ENCODE measurements at regions not wholly inside any gene's neighbourhood (a gene's known extent, or its start where the extent isn't known, plus 50 kb on each side); places are given as distances from the start of the nearest gene placed in this dataset.

GRCh38 chr19:31445406-31445805 lies 96.2 kb upstream of the TSHZ3 start:
- H3K14ac ChIP-seq (ENCODE audit: insufficient read length): no peak overlapping the region
- no peak overlapping the region for H3K9ac ChIP-seq (replicated peaks in 1 of 4; ENCODE audit: extremely low read depth in 1 of 4, low read depth in 3 of 4, low read length in 3 of 4)
- no peak overlapping the region for H3K4ac ChIP-seq (replicated peaks; ENCODE audit: insufficient read length, low read depth, low read length)
- no peaks in the 10 kb centered on the region for H4K20me1 ChIP-seq (replicated peaks in 1 of 2; ENCODE audit: control insufficient read depth in 1 of 2, insufficient read depth in 2 of 2, low read length in 2 of 2)
- WGBS, 2 experiments (ENCODE audit: extremely low coverage in 1 of 2, insufficient coverage in 1 of 2, insufficient read length in 1 of 2, insufficient replicate concordance in 2 of 2, low coverage in 1 of 2, low lambda C conversion rate in 2 of 2, missing lambda C conversion rate in 1 of 2): 90% methylated on average over 1 of the region's 1 CpG; no CpG with 5 or more reads in 1 of the 2 experiments
- no peak overlapping the region for H4K8ac ChIP-seq (ENCODE audit: extremely low read depth, insufficient read depth, low read length)
- H3K18ac ChIP-seq (ENCODE audit: extremely low read depth, low read length): no peak overlapping the region
- H3K56ac ChIP-seq (replicated peaks; ENCODE audit: insufficient read length, low read depth, low read length): no peak overlapping the region
- H3K4me1 ChIP-seq (replicated peaks in 1 of 4; ENCODE audit: control insufficient read depth in 3 of 4, insufficient read depth in 4 of 4, low read length in 3 of 4): no peaks in the 10 kb centered on the region
- no peak for DNase-seq (ENCODE audit: low read depth in 1 of 2, low spot score in 2 of 2)
- H2AK5ac ChIP-seq (ENCODE audit: low read depth, low read length): no peak overlapping the region
- CTCF ChIA-PET (ENCODE audit: partially characterized antibody): no interaction called here
- POLR2A ChIA-PET (ENCODE audit: partially characterized antibody): no interaction called here
- no peak overlapping the region for H2BK12ac ChIP-seq (ENCODE audit: low read depth, low read length)
- no peak overlapping the region for H2AFZ ChIP-seq (ENCODE audit: low read length)
- H3K27ac ChIP-seq (ENCODE audit: low read depth, low read length): no peak overlapping the region
- H4K91ac ChIP-seq (replicated peaks; ENCODE audit: insufficient read length, low read length): no peak overlapping the region
- no peaks in the 10 kb centered on the region for H3K27me3 ChIP-seq (replicated peaks in 1 of 4; ENCODE audit: control insufficient read depth in 3 of 4, extremely low read depth in 1 of 4, insufficient read depth in 3 of 4, low read length in 3 of 4)
- H3K4me3 ChIP-seq (ENCODE audit: extremely low read depth in 1 of 4, insufficient read depth in 2 of 4, low read depth in 3 of 4, low read length in 4 of 4): no peak overlapping the region
- no peak overlapping the region for H3K4me2 ChIP-seq (ENCODE audit: insufficient read depth in 1 of 2, low read depth in 2 of 2, low read length in 2 of 2)
- H3K9me3 ChIP-seq (ENCODE audit: insufficient read depth in 2 of 2, low read depth in 1 of 2, low read length in 1 of 2): 0 out of 4 replicates have a peak, but pooled peaks cover 4 to 8% of the 10 kb centered on the region in 2 experiments
- no peak overlapping the region for H2BK5ac ChIP-seq (ENCODE audit: low read depth, low read length)
- no peak overlapping the region for H2BK15ac ChIP-seq (ENCODE audit: low read length)
- no peaks in the 10 kb centered on the region for H3K23me2 ChIP-seq (ENCODE audit: low read depth, low read length)
- no peaks in the 10 kb centered on the region for H3K79me1 ChIP-seq (ENCODE audit: low read depth, low read length)
- no peaks in the 10 kb centered on the region for H3K79me2 ChIP-seq (ENCODE audit: control insufficient read depth in 1 of 2, insufficient read depth in 2 of 2, low read length in 2 of 2)
- FAIRE-seq: no peak
- H2BK120ac ChIP-seq (replicated peaks; ENCODE audit: low read depth, low read length): no peak overlapping the region
- no peaks in the 10 kb centered on the region for H3K36me3 ChIP-seq (ENCODE audit: control insufficient read depth in 2 of 4, insufficient read depth in 4 of 4, low read length in 3 of 4)
- H2BK20ac ChIP-seq (ENCODE audit: low read length): no peak overlapping the region
- no peak overlapping the region for H3K23ac ChIP-seq (ENCODE audit: insufficient read length)
- no peak overlapping the region for H4K5ac ChIP-seq (ENCODE audit: insufficient read length, low read depth, low read length)
- no peak for TF ChIP-seq NRF1 (IDR thresholded peaks at IDR 0.05; ENCODE audit: low read depth, low read length)
- TF ChIP-seq POLR2A (IDR thresholded peaks at IDR 0.05; ENCODE audit: control extremely low read depth in 1 of 2, low read depth in 2 of 2, low read length in 2 of 2): no peak
- TF ChIP-seq E2F6 (IDR thresholded peaks at IDR 0.05): no peak
- TF ChIP-seq KDM1A (IDR thresholded peaks at IDR 0.05; ENCODE audit: borderline replicate concordance, low read length): no peak
- no peak for TF ChIP-seq SP4 (IDR thresholded peaks at IDR 0.05; ENCODE audit: low read length)
- TF ChIP-seq EZH2 (IDR thresholded peaks at IDR 0.05; ENCODE audit: low read depth, low read length, severe bottlenecking): no peak
- no peak for TF ChIP-seq BRCA1 (IDR thresholded peaks at IDR 0.05; ENCODE audit: low read depth, low read length)
